ENCODE measurements at regions not wholly inside any gene's neighbourhood (a gene's known extent, or its start where the extent isn't known, plus 50 kb on each side); places are given as distances from the start of the nearest gene placed in this dataset.

DNA sequence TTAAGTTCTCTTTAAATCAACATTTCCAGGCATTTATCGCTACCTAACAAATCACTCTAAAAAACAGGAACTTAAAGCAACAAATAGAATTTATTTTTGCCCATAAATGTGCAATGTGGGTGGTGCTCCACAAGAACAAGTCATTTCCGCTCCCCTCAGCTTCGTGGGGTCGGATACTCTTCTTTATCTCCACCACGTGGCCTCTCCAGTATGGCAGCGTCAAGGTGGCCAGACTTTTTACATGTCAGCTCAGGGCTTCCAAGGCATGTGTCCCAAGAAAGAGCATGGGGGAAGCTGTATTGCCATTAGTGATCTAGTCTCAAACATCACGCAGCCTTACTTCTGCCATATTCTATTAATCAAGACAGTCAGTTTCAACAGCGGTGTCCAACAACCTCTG, 249.2 kb upstream of the NOCT start:
- TF ChIP-seq, protein P1, sequence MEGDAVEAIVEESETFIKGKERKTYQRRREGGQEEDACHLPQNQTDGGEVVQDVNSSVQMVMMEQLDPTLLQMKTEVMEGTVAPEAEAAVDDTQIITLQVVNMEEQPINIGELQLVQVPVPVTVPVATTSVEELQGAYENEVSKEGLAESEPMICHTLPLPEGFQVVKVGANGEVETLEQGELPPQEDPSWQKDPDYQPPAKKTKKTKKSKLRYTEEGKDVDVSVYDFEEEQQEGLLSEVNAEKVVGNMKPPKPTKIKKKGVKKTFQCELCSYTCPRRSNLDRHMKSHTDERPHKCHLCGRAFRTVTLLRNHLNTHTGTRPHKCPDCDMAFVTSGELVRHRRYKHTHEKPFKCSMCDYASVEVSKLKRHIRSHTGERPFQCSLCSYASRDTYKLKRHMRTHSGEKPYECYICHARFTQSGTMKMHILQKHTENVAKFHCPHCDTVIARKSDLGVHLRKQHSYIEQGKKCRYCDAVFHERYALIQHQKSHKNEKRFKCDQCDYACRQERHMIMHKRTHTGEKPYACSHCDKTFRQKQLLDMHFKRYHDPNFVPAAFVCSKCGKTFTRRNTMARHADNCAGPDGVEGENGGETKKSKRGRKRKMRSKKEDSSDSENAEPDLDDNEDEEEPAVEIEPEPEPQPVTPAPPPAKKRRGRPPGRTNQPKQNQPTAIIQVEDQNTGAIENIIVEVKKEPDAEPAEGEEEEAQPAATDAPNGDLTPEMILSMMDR (IDR thresholded peaks at IDR 0.05; ENCODE audit: low read length), result no peak
- no peak for TF ChIP-seq EZH2phosphoT487 (IDR thresholded peaks at IDR 0.05; ENCODE audit: low read length)
- TF ChIP-seq EZH2 (optimal IDR thresholded peaks at IDR 0.05; ENCODE audit: low read depth, low read length), result no peak
